Loucy (cell line): ENCODE measurements at regions not wholly inside any gene's neighbourhood (a gene's known extent, or its start where the extent isn't known, plus 50 kb on each side); places are given as distances from the start of the nearest gene placed in this dataset.

Experiments
- H2AFZ ChIP-seq: fragments of 200-600 bp; sonication (generic); 2 replicates; pipeline ENCODE4 v1.6.0; 2016; ENCODE audit warnings: antibody characterized with exemption, mild to moderate bottlenecking, low read length, moderate library complexity
- H3F3A ChIP-seq: fragments of 200-600 bp; 2 replicates; pipeline ENCODE4 v1.6.0; 2016; ENCODE audit warnings: antibody characterized with exemption, low read depth, mild to moderate bottlenecking
- H3K27me3 ChIP-seq: fragments of 200-600 bp; sonication (generic); 2 replicates; pipeline ENCODE4 v1.6.1; 2014; ENCODE audit warnings: low read length, mild to moderate bottlenecking; ENCODE audit not compliant: insufficient read depth, poor library complexity, severe bottlenecking
- H3K36me3 ChIP-seq: fragments of 200-600 bp; sonication (generic); 2 replicates; pipeline ENCODE4 v1.6.1; 2016; ENCODE audit warnings: low read length; ENCODE audit not compliant: insufficient read depth
- H3K4me1 ChIP-seq: fragments of 200-600 bp; sonication (generic); 2 replicates; pipeline ENCODE4 v1.5.1; 2014; ENCODE audit warnings: low read length, mild to moderate bottlenecking; ENCODE audit not compliant: insufficient read depth, poor library complexity, severe bottlenecking
- H3K4me2 ChIP-seq: fragments of 200-600 bp; sonication (generic); 2 replicates; pipeline ENCODE4 v1.6.0; 2014; ENCODE audit warnings: antibody characterized with exemption, low read length, low read depth, mild to moderate bottlenecking; ENCODE audit not compliant: poor library complexity, severe bottlenecking
- H3K4me3 ChIP-seq: fragments of 200-600 bp; sonication (generic); 2 replicates; pipeline ENCODE4 v1.5.1; 2014; ENCODE audit warnings: low read length, mild to moderate bottlenecking, mixed read lengths; ENCODE audit not compliant: poor library complexity, severe bottlenecking
- H3K79me2 ChIP-seq: fragments of 200-600 bp; sonication (generic); 2 replicates; pipeline ENCODE4 v1.6.1; 2014; ENCODE audit warnings: low read length; ENCODE audit not compliant: insufficient read depth
- H3K9ac ChIP-seq: fragments of 200-600 bp; sonication (generic); 2 replicates; pipeline ENCODE4 v1.6.0; 2014; ENCODE audit warnings: mild to moderate bottlenecking, low read depth, low read length, moderate library complexity; ENCODE audit not compliant: poor library complexity, severe bottlenecking
- H3K9me2 ChIP-seq: fragments of 200-600 bp; sonication (generic); replicated peaks from 2 replicates; pipeline ENCODE4 v1.6.1; 2016; ENCODE audit warnings: low read depth, low read length, mixed read lengths
- H3K9me3 ChIP-seq: fragments of 200-600 bp; sonication (generic); 2 replicates; pipeline ENCODE4 v1.6.1; 2014; ENCODE audit warnings: mild to moderate bottlenecking, antibody characterized with exemption, low read length, low read depth; ENCODE audit not compliant: insufficient read depth
- H4K20me1 ChIP-seq: fragments of 200-600 bp; sonication (generic); 2 replicates; pipeline ENCODE4 v1.6.0; 2014; ENCODE audit warnings: antibody characterized with exemption, low read length, mild to moderate bottlenecking; ENCODE audit not compliant: insufficient read depth, poor library complexity, severe bottlenecking
- CTCF ChIP-seq: fragments of 200-600 bp; sonication (generic); conservative IDR thresholded peaks from 2 replicates; pipeline ENCODE4 v1.5.1; 2014; ENCODE audit warnings: mild to moderate bottlenecking, antibody characterized with exemption, low read length
- EZH2phosphoT487 ChIP-seq: fragments of 200-600 bp; IDR thresholded peaks from 2 replicates; pipeline ENCODE4 v1.6.1; 2018; ENCODE audit warnings: antibody characterized with exemption, mild to moderate bottlenecking, moderate library complexity, borderline replicate concordance

- TF ChIP-seq EZH2phosphoT487 (no peak), CTCF (no peak)
- Histone ChIP-seq H4K20me1 (no peaks in the 10 kb centered on the region), H3K9me2 (no peaks in the 10 kb centered on the region), H3K9me3 (no peaks in the 10 kb centered on the region), H3K4me2 (no peak overlapping the region), H3K79me2 (no peaks in the 10 kb centered on the region), H3K36me3 (no peaks in the 10 kb centered on the region), H3F3A (no peaks in the 10 kb centered on the region), H3K4me1 (no peaks in the 10 kb centered on the region), H2AFZ (no peak overlapping the region), H3K4me3 (no peak overlapping the region), H3K9ac (no peak overlapping the region), H3K27me3 (no peaks in the 10 kb centered on the region)
Observed at GRCh38 chr14:62146030-62146429, 383.8 kb downstream of the SNAPC1 start.

GRCh38 chr14:62156052-62156451 is 393.8 kb downstream of the SNAPC1 start:
- no peaks in the 10 kb centered on the region for H3K27me3 ChIP-seq
- H3K9me2 ChIP-seq = no peaks in the 10 kb centered on the region
- no peak overlapping the region for H2AFZ ChIP-seq
- TF ChIP-seq EZH2phosphoT487 = no peak
- H3K36me3 ChIP-seq = no peaks in the 10 kb centered on the region
- H3K4me3 ChIP-seq = no peak overlapping the region
- H3K9me3 ChIP-seq = no peaks in the 10 kb centered on the region
- no peak overlapping the region for H3K4me2 ChIP-seq
- H3F3A ChIP-seq = no peaks in the 10 kb centered on the region
- H3K79me2 ChIP-seq = no peaks in the 10 kb centered on the region
- no peaks in the 10 kb centered on the region for H4K20me1 ChIP-seq
- H3K4me1 ChIP-seq = peaks cover 6% of the 10 kb centered on the region
- H3K9ac ChIP-seq = no peak overlapping the region

GRCh38 chr14:62158779-62159178 is 396.6 kb downstream of the SNAPC1 start:
- no peak overlapping the region for H2AFZ ChIP-seq
- H3K36me3 ChIP-seq = no peaks in the 10 kb centered on the region
- no peaks in the 10 kb centered on the region for H3F3A ChIP-seq

More at GRCh38 chr14:62158779-62159178, 396.6 kb downstream of the SNAPC1 start:
- Histone ChIP-seq H4K20me1 (no peaks in the 10 kb centered on the region), H3K27me3 (no peaks in the 10 kb centered on the region), H3K4me2 (no peak overlapping the region), H3K79me2 (no peaks in the 10 kb centered on the region), H3K9me2 (no peaks in the 10 kb centered on the region), H3K4me3 (no peak overlapping the region), H3K9me3 (no peaks in the 10 kb centered on the region), H3K4me1 (peaks cover 6% of the 10 kb centered on the region), H3K9ac (no peak overlapping the region)
- TF ChIP-seq CTCF = no peak
